ENCODE measurements at regions not wholly inside any gene's neighbourhood (a gene's known extent, or its start where the extent isn't known, plus 50 kb on each side); places are given as distances from the start of the nearest gene placed in this dataset.

- Histone ChIP-seq H3K79me2 (ENCODE audit: insufficient read depth, low read length) (no peaks in the 10 kb centered on the region), H3K4me2 (ENCODE audit: insufficient read depth, insufficient read length, low read length) (no peak overlapping the region), H3K23ac (ENCODE audit: insufficient read length, low read depth, low read length) (no peak overlapping the region), H2BK5ac (ENCODE audit: insufficient read length, low read length) (no peak overlapping the region), H3K4ac (ENCODE audit: low read depth, low read length) (no peak overlapping the region), H4K8ac (replicated peaks; ENCODE audit: insufficient read length, low read depth, low read length) (no peak overlapping the region), H3T11ph (ENCODE audit: low read length) (no peak overlapping the region), H3K18ac (ENCODE audit: insufficient read length, low read depth, low read length) (no peak overlapping the region), H3K14ac (ENCODE audit: insufficient read depth, low read length) (no peak overlapping the region), H4K20me1 (ENCODE audit: control insufficient read depth, insufficient read depth, insufficient read length) (no peaks in the 10 kb centered on the region), H3K27ac (ENCODE audit: insufficient read length, low read depth, low read length) (no peak overlapping the region), H4K91ac (ENCODE audit: insufficient read length, low read depth, low read length) (no peak overlapping the region), H2BK120ac (ENCODE audit: low read depth, low read length, poor library complexity, severe bottlenecking) (no peak overlapping the region), H3K79me1 (ENCODE audit: insufficient read depth, low read depth, low read length, poor library complexity, severe bottlenecking) (no peaks in the 10 kb centered on the region), H3K9ac (ENCODE audit: extremely low read depth, insufficient read length, low read length) (no peak overlapping the region), H3K27me3 (ENCODE audit: insufficient read depth, low read length) (no peaks in the 10 kb centered on the region), H3K23me2 (ENCODE audit: insufficient read length, low read depth, low read length, poor library complexity, severe bottlenecking) (no peaks in the 10 kb centered on the region), H2BK12ac (ENCODE audit: insufficient read length, low read depth, low read length) (no peak overlapping the region), H2BK15ac (ENCODE audit: low read depth, low read length) (no peak overlapping the region), H3K9me3 (ENCODE audit: control insufficient read depth, low read depth, low read length) (no peaks in the 10 kb centered on the region), H4K5ac (ENCODE audit: insufficient read length, low read depth, low read length) (no peak overlapping the region), H3K4me1 (ENCODE audit: insufficient read depth, low read length) (0 out of 2 replicates have a peak, but pooled peaks cover 3% of the 10 kb centered on the region), H2AFZ (ENCODE audit: low read length) (no peak overlapping the region), H2BK20ac (ENCODE audit: low read depth, low read length, poor library complexity, severe bottlenecking) (no peak overlapping the region), H3K56ac (ENCODE audit: insufficient read length, low read depth, low read length) (no peak overlapping the region), H2AK5ac (ENCODE audit: insufficient read length, low read length) (no peak overlapping the region)
- H3K36me3 Mint-ChIP-seq (ENCODE audit: insufficient read depth in 1 of 3, low read depth in 3 of 3): no peaks in the 10 kb centered on the region
- H3K27me3 Mint-ChIP-seq (ENCODE audit: low read depth): no peaks in the 10 kb centered on the region
- no peak overlapping the region; a peak in 1 of 7 replicates for H3K27ac Mint-ChIP-seq
- DNase-seq: no peak
- no peaks in the 10 kb centered on the region; a peak in 1 of 5 replicates for H3K9me3 Mint-ChIP-seq
- no peak for TF ChIP-seq CTCF (conservative IDR thresholded peaks at IDR 0.05)
- no CpG with 5 or more reads among the region's 3 CpGs for WGBS (ENCODE audit: extremely low coverage, insufficient read length, low lambda C conversion rate)
- H3K4me3 Mint-ChIP-seq: no peak overlapping the region
- H3K4me1 Mint-ChIP-seq: peaks cover 13 to 14% of the 10 kb centered on the region in 2 experiments
Measured at GRCh38 chr3:176578316-176578715, 619.0 kb downstream of the TBL1XR1 start.

All from H9 (cell line).